NCI-H1105 treated with DMSO at 0.1 percent for 48 hours (cell line): ENCODE measurements at regions not wholly inside any gene's neighbourhood (a gene's known extent, or its start where the extent isn't known, plus 50 kb on each side); places are given as distances from the start of the nearest gene placed in this dataset.
A peak's percentile ranks its signal among the peaks of the same experiment; 100 is the strongest.
"Not testable (repeated sequence)": the region's sequence is repeated elsewhere in the genome, so short reads cannot be mapped to it uniquely, and the experiment has no call there.

ENCODE experiments used
- DNase-seq: peaks from one replicate; lab custom pipeline; 2025; lab: John Stamatoyannopoulos, UW

- DNase-seq = peak; percentile 85
Measured at GRCh38 chr4:174069848-174070330, 213.6 kb downstream of the FBXO8 start.

- DNase-seq = no peak
Measured at GRCh38 chr4:174066611-174067205, 216.8 kb downstream of the FBXO8 start.

- DNase-seq = no peak
Measured at GRCh38 chr4:174062831-174063230, 220.6 kb downstream of the FBXO8 start.

- DNase-seq = no peak
Measured at GRCh38 chr4:174061026-174061425, 222.4 kb downstream of the FBXO8 start.

- DNase-seq = no peak
Measured at GRCh38 chr4:174058846-174059245, 224.6 kb downstream of the FBXO8 start.

GRCh38 chr4:174056959-174057358 is 226.5 kb downstream of the FBXO8 start:
- no peak for DNase-seq

GRCh38 chr4:174055344-174055743 is 228.1 kb downstream of the FBXO8 start:
- no peak for DNase-seq

- no peak for DNase-seq
Measured at GRCh38 chr4:174053895-174054294, 229.6 kb downstream of the FBXO8 start.

- no peak for DNase-seq
Measured at GRCh38 chr4:174047363-174047762, 236.1 kb downstream of the FBXO8 start.

- not testable (repeated sequence) for DNase-seq
Measured at GRCh38 chr4:174045829-174046228, 237.6 kb downstream of the FBXO8 start.

GRCh38 chr4:174045381-174045780 is 238.1 kb downstream of the FBXO8 start:
- no peak for DNase-seq

- no peak for DNase-seq
Measured at GRCh38 chr4:174041555-174042105, 241.8 kb downstream of the FBXO8 start.

- no peak for DNase-seq
Measured at GRCh38 chr4:174040287-174040686, 243.2 kb downstream of the FBXO8 start.

- no peak for DNase-seq
Measured at GRCh38 chr4:174038481-174038880, 245.0 kb downstream of the FBXO8 start.

GRCh38 chr4:174037631-174038030 is 245.8 kb downstream of the FBXO8 start:
- DNase-seq = no peak

- peak; percentile 21 for DNase-seq
Measured at GRCh38 chr4:174037049-174037448, 246.4 kb downstream of the FBXO8 start.

GRCh38 chr4:174036576-174036975 is 246.9 kb downstream of the FBXO8 start:
- DNase-seq = peak; percentile 75

GRCh38 chr4:174036111-174036510 is 247.4 kb downstream of the FBXO8 start:
- DNase-seq = peak; percentile 40

GRCh38 chr4:174023641-174024040 is 259.8 kb downstream of the FBXO8 start:
- DNase-seq = no peak

GRCh38 chr4:174018236-174018635 is 265.2 kb downstream of the FBXO8 start:
- no peak for DNase-seq

GRCh38 chr4:174016251-174016650 is 267.2 kb downstream of the FBXO8 start:
- DNase-seq = no peak

- no peak for DNase-seq
Measured at GRCh38 chr4:174012886-174013259, 270.6 kb downstream of the FBXO8 start.

- DNase-seq = no peak
Measured at GRCh38 chr4:174012135-174012885, 271.2 kb downstream of the FBXO8 start.
